NCI-H510A (cell line): ENCODE measurements at regions not wholly inside any gene's neighbourhood (a gene's known extent, or its start where the extent isn't known, plus 50 kb on each side); places are given as distances from the start of the nearest gene placed in this dataset.
"Not testable (repeated sequence)": the region's sequence is repeated elsewhere in the genome, so short reads cannot be mapped to it uniquely, and the experiment has no call there.

Source experiments
- DNase-seq: peaks from one replicate; lab custom pipeline; 2025; lab: John Stamatoyannopoulos, UW

- DNase-seq, result no peak
Observed at GRCh38 chr6:170062209-170062914, 228.5 kb downstream of the DLL1 start.

- no peak for DNase-seq
Observed at GRCh38 chr6:170058878-170059485, 231.9 kb downstream of the DLL1 start.

- no peak for DNase-seq
Observed at GRCh38 chr6:170057961-170058877, 232.7 kb downstream of the DLL1 start.

GRCh38 chr6:170057034-170057734, 233.7 kb downstream of the DLL1 start:
- no peak for DNase-seq

GRCh38 chr6:170056278-170056711, 234.6 kb downstream of the DLL1 start:
- no peak for DNase-seq

- DNase-seq, result not testable (repeated sequence)
Observed at GRCh38 chr6:170055797-170056196, 235.1 kb downstream of the DLL1 start.

- DNase-seq, result no peak
Observed at GRCh38 chr6:170053966-170054661, 236.8 kb downstream of the DLL1 start.

GRCh38 chr6:170052991-170053821, 237.7 kb downstream of the DLL1 start:
- no peak for DNase-seq

- no peak for DNase-seq
Observed at GRCh38 chr6:170051229-170052172, 239.4 kb downstream of the DLL1 start.

GRCh38 chr6:170050591-170051041, 240.3 kb downstream of the DLL1 start:
- no peak for DNase-seq

- DNase-seq, result no peak
Observed at GRCh38 chr6:170049641-170050561, 241.0 kb downstream of the DLL1 start.

GRCh38 chr6:170048615-170049256, 242.1 kb downstream of the DLL1 start:
- DNase-seq, result no peak

- no peak for DNase-seq
Observed at GRCh38 chr6:170047823-170048222, 243.1 kb downstream of the DLL1 start.

- no peak for DNase-seq
Observed at GRCh38 chr6:170046791-170047626, 243.9 kb downstream of the DLL1 start.

- no peak for DNase-seq
Observed at GRCh38 chr6:170045981-170046667, 244.8 kb downstream of the DLL1 start.

- DNase-seq, result no peak
Observed at GRCh38 chr6:170045563-170045960, 245.3 kb downstream of the DLL1 start.
